Lower leg skin (tissue), 3 donors: ENCODE measurements at regions not wholly inside any gene's neighbourhood (a gene's known extent, or its start where the extent isn't known, plus 50 kb on each side); places are given as distances from the start of the nearest gene placed in this dataset.

Experiments used
- CTCF ChIP-seq, 3 donors: fragments of 450-650 bp; IDR thresholded peaks; one replicate each; pipeline ENCODE4 v1.5.1; 2016; ENCODE audit warnings: antibody characterized with exemption in 3 of 3, mild to moderate bottlenecking in 3 of 3, moderate library complexity in 2 of 3
- POLR2A ChIP-seq, 2 donors: fragments of 450-650 bp; IDR thresholded peaks; one replicate each; pipeline ENCODE4 v1.6.1; 2016 to 2017; ENCODE audit warnings: antibody characterized with exemption in 2 of 2, mild to moderate bottlenecking in 1 of 2, moderate library complexity in 1 of 2

GRCh38 chr9:38226491-38226951 lies 157.5 kb upstream of the SHB start:
- TF ChIP-seq CTCF (IDR thresholded peaks at IDR 0.05) (no peak), POLR2A (IDR thresholded peaks at IDR 0.05) (no peak)
